HepG2 (cell line): ENCODE measurements at regions not wholly inside any gene's neighbourhood (a gene's known extent, or its start where the extent isn't known, plus 50 kb on each side); places are given as distances from the start of the nearest gene placed in this dataset.

Source experiments
- ATAC-seq: fragments of 200-7000 bp; cut with Tn5 transposase; 3 replicates; pipeline ENCODE4 v1.9.1; 2020; ENCODE audit warnings: mild to moderate bottlenecking, moderate library complexity
- BruUV-seq: library from RNA; stranded (reverse); fragments of 400-500 nt; replicated peaks from 2 replicates; lab custom pipeline; 2021; lab: Mats Ljungman, UMichigan
- CTCF ChIA-PET: fragments of 300-600 bp; formaldehyde crosslinking; extraction: SDS; loops from one replicate; lab custom pipeline; 2021; ENCODE audit warnings: low total read pairs, inconsistent platforms, low intra/inter-chr PET ratio; lab: Yijun Ruan, JAX
- POLR2A ChIA-PET: fragments of 350-600 bp; sonication (Branson Sonifier 250); formaldehyde crosslinking; loops from one replicate; lab custom pipeline; 2020; ENCODE audit warnings: antibody characterized with exemption, inconsistent platforms; lab: Yijun Ruan, JAX
- DNase-seq: peaks from one replicate; pipeline ENCODE4 v3.0.0-alpha.2; 2015; ENCODE audit warnings: low spot score
- FAIRE-seq: peaks from 3 replicates; lab custom pipeline; 2011; peaks lifted over from hg19 to GRCh38; lab: Jason Lieb, UNC
- H2AFZ ChIP-seq: one replicate; pipeline ENCODE4 v1.6.1; 2011; ENCODE audit warnings: low read length, inconsistent platforms
- H3K27ac ChIP-seq: fragments of 300-600 bp; 3 replicates; pipeline ENCODE4 v1.8.0; 2011; ENCODE audit warnings: mixed run types, mild to moderate bottlenecking, mixed read lengths, low read length, inconsistent platforms; ENCODE audit not compliant: insufficient read depth; ENCODE audit errors: extremely low read length
- H3K27me3 ChIP-seq, 2 experiments: fragments of 200-600 bp in 1 of 2; 2 replicates in 1 of 2; 3 replicates in 1 of 2; pipeline versions ENCODE4 v1.6.0 to v1.8.0; 2011; ENCODE audit warnings: low read length in 2 of 2, mild to moderate bottlenecking in 2 of 2, moderate library complexity in 2 of 2, inconsistent platforms in 1 of 2; ENCODE audit not compliant: insufficient read depth in 2 of 2, control insufficient read depth in 1 of 2
- H3K36me3 ChIP-seq, 2 experiments: fragments of 200-600 bp in 1 of 2; replicated peaks in 1 of 2; 2 replicates in 1 of 2; 3 replicates in 1 of 2; pipeline versions ENCODE4 v1.5.1 to v1.8.0; 2011; ENCODE audit warnings: low read length in 2 of 2, inconsistent platforms in 1 of 2; ENCODE audit not compliant: insufficient read depth in 2 of 2, control insufficient read depth in 1 of 2
- H3K4me1 ChIP-seq: 2 replicates; pipeline ENCODE4 v1.5.1; 2012; ENCODE audit warnings: low read length, inconsistent platforms; ENCODE audit not compliant: insufficient read depth
- H3K4me2 ChIP-seq: 2 replicates; pipeline ENCODE4 v1.6.0; 2011; ENCODE audit warnings: low read depth, low read length, inconsistent platforms
- H3K4me3 ChIP-seq, 3 experiments: fragments of 200-600 bp in 1 of 3; sonication (generic), shearing (Covaris generic) in 1 of 3; replicated peaks in 1 of 3; 2 replicates each; pipeline ENCODE4 v1.5.1; 2011 to 2016; ENCODE audit warnings: low read length in 3 of 3, inconsistent platforms in 2 of 3, low read depth in 2 of 3, mild to moderate bottlenecking in 2 of 3, control low read depth in 1 of 3, mixed read lengths in 1 of 3; ENCODE audit not compliant: insufficient read depth in 1 of 3
- H3K79me2 ChIP-seq: one replicate; pipeline ENCODE4 v1.6.1; 2011; ENCODE audit warnings: low read length, inconsistent platforms; ENCODE audit not compliant: insufficient read depth
- H3K9ac ChIP-seq: 2 replicates; pipeline ENCODE4 v1.6.0; 2011; ENCODE audit warnings: mild to moderate bottlenecking, low read depth, low read length, inconsistent platforms; ENCODE audit not compliant: insufficient read depth
- H3K9me3 ChIP-seq: 2 replicates; pipeline ENCODE4 v1.5.1; 2012; ENCODE audit warnings: mild to moderate bottlenecking, low read length
- H4K20me1 ChIP-seq: 2 replicates; pipeline ENCODE4 v1.6.0; 2011; ENCODE audit warnings: inconsistent platforms, mild to moderate bottlenecking, low read length, moderate library complexity; ENCODE audit not compliant: insufficient read depth
- CENPT ChIP-seq: sonication (generic); formaldehyde crosslinking; IDR thresholded peaks from 2 replicates; pipeline ENCODE4 v1.8.0; 2022; ENCODE audit warnings: low read depth, mild to moderate bottlenecking, moderate library complexity, missing genetic modification reagents
- FOXK1 ChIP-seq: sonication (generic); formaldehyde crosslinking; IDR thresholded peaks from 2 replicates; pipeline ENCODE4 v1.4.0; 2020; ENCODE audit warnings: low read depth, missing genetic modification reagents, borderline replicate concordance
- HNRNPL ChIP-seq: fragments of 200-400 bp; formaldehyde crosslinking; IDR thresholded peaks from 2 replicates; pipeline ENCODE4 v1.6.1; 2017; ENCODE audit warnings: mild to moderate bottlenecking, low read depth, low read length
- HNRNPLL ChIP-seq: fragments of 200-400 bp; formaldehyde crosslinking; IDR thresholded peaks from 2 replicates; pipeline ENCODE4 v1.6.1; 2017; ENCODE audit warnings: mild to moderate bottlenecking, low read depth, low read length; ENCODE audit not compliant: poor library complexity, severe bottlenecking
- SMARCE1 ChIP-seq: fragments of 450-650 bp; IDR thresholded peaks from 2 replicates; pipeline ENCODE4 v1.6.1; 2017; ENCODE audit warnings: borderline replicate concordance
- ZBTB42 ChIP-seq: sonication (generic); formaldehyde crosslinking; IDR thresholded peaks from 2 replicates; pipeline ENCODE4 v1.5.0; 2020; ENCODE audit warnings: mild to moderate bottlenecking, missing genetic modification reagents
- ZNF7 ChIP-seq: IDR thresholded peaks from 2 replicates; pipeline ENCODE4 v1.6.1; 2016; ENCODE audit warnings: missing biosample characterization, missing genetic modification reagents
- WGBS: methylation state at CpG from one replicate; pipeline ENCODE4 v1.1.6; 2017; ENCODE audit warnings: low lambda C conversion rate; 5-methylcytosine and 5-hydroxymethylcytosine counted together
- in situ Hi-C: cut with HindIII; loops from 2 replicates; pipeline ENCODE4 v1.10.0; 2017; ENCODE audit warnings: low pct_unique_long_range_greater_than_20kb; ENCODE audit not compliant: extremely low pct_ligation_motif_present
- intact Hi-C: fragments of 100-400 bp; cut with micrococcal nuclease; formaldehyde crosslinking; loops from one replicate; pipeline ENCODE4 v1.10.0; 2022; ENCODE audit not compliant: unreplicated experiment
- TF ChIP-seq, protein P1 (sequence below): IDR thresholded peaks from 2 replicates; pipeline ENCODE4 v1.6.1; 2016; ENCODE audit warnings: low read depth, borderline replicate concordance
- TF ChIP-seq, protein P2 (sequence below): sonication (generic); formaldehyde crosslinking; IDR thresholded peaks from 2 replicates; pipeline ENCODE4 v1.9.0; 2021; ENCODE audit warnings: mild to moderate bottlenecking, missing genetic modification reagents
- TF ChIP-seq, protein P3 (sequence below): sonication (generic); formaldehyde crosslinking; IDR thresholded peaks from 2 replicates; pipeline ENCODE4 v1.4.0; 2020; ENCODE audit warnings: missing genetic modification reagents

DNA sequence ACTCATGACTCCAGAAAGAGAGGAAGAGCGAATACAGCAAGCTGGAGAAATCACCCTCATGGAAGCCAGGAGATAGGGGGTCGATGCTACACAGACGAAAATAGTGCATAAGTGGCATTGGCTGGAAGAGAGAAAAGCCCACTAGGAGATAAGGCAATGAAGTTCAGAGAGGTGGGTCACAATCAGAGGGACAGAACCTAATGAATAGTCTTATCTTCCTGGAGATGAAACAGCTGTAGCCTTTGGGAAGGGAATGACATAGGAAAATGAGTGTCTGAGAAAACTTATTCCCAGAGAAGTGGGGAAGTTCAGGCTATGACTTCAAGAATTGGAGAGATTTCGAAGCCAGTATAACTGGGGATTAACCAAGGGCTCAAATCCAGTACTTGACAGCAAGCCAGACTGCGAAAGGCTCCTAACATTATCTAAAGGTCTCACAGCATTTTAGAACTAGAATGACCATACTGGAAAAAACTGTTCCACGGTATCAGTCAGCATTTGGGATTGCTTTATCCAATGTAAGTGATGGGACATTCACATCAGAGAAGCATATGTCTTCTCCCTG lies 211.1 kb downstream of the ZNF365 start (continued):
- no peak for TF ChIP-seq SMARCE1

DNA sequence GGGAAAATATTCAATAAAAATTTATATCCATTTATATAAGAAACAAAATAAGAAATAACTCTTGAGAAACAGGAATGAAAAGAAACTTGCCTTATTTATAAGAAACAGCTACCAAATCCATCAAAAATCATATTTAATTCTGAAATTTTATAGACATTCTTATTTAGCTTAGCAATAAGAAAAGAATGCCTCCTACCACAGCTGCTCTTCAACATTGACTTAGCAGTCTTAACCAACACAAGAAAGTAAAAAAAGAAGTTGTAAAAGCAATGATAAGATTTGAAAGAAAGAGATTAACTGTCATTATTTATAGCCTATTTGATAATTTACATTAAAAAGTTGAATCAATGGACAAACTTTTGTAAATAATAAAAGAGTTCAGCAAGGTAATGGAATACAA lies 212.8 kb downstream of the ZNF365 start:
- DNase-seq (no peak), FAIRE-seq (no peak), ATAC-seq (no peak)
- Histone ChIP-seq H3K4me2 (no peak overlapping the region), H2AFZ (no peak overlapping the region), H3K9ac (no peak overlapping the region), H4K20me1 (no peaks in the 10 kb centered on the region), H3K4me3 (no peak overlapping the region), H3K27me3 (no peaks in the 10 kb centered on the region), H3K27ac (no peak overlapping the region), H3K9me3 (no peaks in the 10 kb centered on the region), H3K79me2 (no peaks in the 10 kb centered on the region), H3K4me1 (no peaks in the 10 kb centered on the region), H3K36me3 (no peaks in the 10 kb centered on the region)
- intact Hi-C loops (no loop called here), in situ Hi-C loops (loop anchor here (25.0 kb wide), 1 partner anchor 500 kb away; no protein-coding TSS in a partner anchor)
- TF ChIP-seq HNRNPL (no peak), HNRNPLL (no peak), CENPT (CRISPR knock-in tag) (no peak), FOXK1 (CRISPR knock-in tag) (no peak)
- TF ChIP-seq, protein P1, sequence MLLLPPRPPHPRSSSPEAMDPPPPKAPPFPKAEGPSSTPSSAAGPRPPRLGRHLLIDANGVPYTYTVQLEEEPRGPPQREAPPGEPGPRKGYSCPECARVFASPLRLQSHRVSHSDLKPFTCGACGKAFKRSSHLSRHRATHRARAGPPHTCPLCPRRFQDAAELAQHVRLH (CRISPR knock-in tag), result no peak
- BruUV-seq, result no TSS peak
- ChIA-PET POLR2A (no interaction called here), CTCF (no interaction called here)

DNA sequence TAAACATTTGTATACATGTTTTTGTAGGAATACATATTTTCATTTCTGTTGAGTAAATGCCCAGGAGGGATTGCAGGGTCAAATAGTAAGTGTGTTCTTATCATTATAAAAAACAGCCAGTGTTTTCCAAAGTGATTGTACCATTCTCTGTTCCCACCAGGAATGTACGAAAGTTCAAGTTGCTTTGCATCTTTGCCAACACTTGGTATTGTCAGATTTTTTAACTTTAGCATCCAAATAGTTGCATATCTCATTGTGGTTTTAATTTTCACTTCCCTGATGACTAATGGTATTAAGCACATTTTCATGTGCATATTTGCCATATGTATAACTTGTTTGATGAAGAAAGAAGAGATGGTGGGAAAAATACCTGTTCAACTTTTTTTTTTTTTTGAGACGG lies 213.9 kb downstream of the ZNF365 start:
- no peak for ATAC-seq
- no peaks in the 10 kb centered on the region for H3K4me1 ChIP-seq
- DNase-seq, result no peak
- FAIRE-seq, result no peak
- 52% methylated on average over 2 of the region's 2 CpGs for WGBS
- H3K79me2 ChIP-seq, result no peaks in the 10 kb centered on the region
- H4K20me1 ChIP-seq, result no peaks in the 10 kb centered on the region
- no peaks in the 10 kb centered on the region for H3K9me3 ChIP-seq
- no peak overlapping the region for H3K9ac ChIP-seq
- H3K4me2 ChIP-seq, result no peak overlapping the region
- ChIA-PET POLR2A (no interaction called here), CTCF (no interaction called here)
- BruUV-seq, result no TSS peak
- no peak overlapping the region for H3K4me3 ChIP-seq
- no peaks in the 10 kb centered on the region for H3K36me3 ChIP-seq
- no peak overlapping the region for H2AFZ ChIP-seq
- H3K27ac ChIP-seq, result no peak overlapping the region
- in situ Hi-C loops (loop anchor here (25.0 kb wide), 1 partner anchor 499 kb away; no protein-coding TSS in a partner anchor), intact Hi-C loops (no loop called here)
- no peaks in the 10 kb centered on the region for H3K27me3 ChIP-seq
- TF ChIP-seq ZNF7, result peak; percentile 88
- TF ChIP-seq, protein P2, sequence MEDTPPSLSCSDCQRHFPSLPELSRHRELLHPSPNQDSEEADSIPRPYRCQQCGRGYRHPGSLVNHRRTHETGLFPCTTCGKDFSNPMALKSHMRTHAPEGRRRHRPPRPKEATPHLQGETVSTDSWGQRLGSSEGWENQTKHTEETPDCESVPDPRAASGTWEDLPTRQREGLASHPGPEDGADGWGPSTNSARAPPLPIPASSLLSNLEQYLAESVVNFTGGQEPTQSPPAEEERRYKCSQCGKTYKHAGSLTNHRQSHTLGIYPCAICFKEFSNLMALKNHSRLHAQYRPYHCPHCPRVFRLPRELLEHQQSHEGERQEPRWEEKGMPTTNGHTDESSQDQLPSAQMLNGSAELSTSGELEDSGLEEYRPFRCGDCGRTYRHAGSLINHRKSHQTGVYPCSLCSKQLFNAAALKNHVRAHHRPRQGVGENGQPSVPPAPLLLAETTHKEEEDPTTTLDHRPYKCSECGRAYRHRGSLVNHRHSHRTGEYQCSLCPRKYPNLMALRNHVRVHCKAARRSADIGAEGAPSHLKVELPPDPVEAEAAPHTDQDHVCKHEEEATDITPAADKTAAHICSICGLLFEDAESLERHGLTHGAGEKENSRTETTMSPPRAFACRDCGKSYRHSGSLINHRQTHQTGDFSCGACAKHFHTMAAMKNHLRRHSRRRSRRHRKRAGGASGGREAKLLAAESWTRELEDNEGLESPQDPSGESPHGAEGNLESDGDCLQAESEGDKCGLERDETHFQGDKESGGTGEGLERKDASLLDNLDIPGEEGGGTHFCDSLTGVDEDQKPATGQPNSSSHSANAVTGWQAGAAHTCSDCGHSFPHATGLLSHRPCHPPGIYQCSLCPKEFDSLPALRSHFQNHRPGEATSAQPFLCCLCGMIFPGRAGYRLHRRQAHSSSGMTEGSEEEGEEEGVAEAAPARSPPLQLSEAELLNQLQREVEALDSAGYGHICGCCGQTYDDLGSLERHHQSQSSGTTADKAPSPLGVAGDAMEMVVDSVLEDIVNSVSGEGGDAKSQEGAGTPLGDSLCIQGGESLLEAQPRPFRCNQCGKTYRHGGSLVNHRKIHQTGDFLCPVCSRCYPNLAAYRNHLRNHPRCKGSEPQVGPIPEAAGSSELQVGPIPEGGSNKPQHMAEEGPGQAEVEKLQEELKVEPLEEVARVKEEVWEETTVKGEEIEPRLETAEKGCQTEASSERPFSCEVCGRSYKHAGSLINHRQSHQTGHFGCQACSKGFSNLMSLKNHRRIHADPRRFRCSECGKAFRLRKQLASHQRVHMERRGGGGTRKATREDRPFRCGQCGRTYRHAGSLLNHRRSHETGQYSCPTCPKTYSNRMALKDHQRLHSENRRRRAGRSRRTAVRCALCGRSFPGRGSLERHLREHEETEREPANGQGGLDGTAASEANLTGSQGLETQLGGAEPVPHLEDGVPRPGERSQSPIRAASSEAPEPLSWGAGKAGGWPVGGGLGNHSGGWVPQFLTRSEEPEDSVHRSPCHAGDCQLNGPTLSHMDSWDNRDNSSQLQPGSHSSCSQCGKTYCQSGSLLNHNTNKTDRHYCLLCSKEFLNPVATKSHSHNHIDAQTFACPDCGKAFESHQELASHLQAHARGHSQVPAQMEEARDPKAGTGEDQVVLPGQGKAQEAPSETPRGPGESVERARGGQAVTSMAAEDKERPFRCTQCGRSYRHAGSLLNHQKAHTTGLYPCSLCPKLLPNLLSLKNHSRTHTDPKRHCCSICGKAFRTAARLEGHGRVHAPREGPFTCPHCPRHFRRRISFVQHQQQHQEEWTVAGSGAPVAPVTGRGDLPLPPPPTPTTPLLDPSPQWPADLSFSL, result no peak
- TF ChIP-seq, protein P3, sequence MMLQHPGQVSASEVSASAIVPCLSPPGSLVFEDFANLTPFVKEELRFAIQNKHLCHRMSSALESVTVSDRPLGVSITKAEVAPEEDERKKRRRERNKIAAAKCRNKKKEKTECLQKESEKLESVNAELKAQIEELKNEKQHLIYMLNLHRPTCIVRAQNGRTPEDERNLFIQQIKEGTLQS (CRISPR knock-in tag), result no peak
- TF ChIP-seq ZBTB42, result no peak
